SU-DHL-6 (cell line): ENCODE measurements at regions not wholly inside any gene's neighbourhood (a gene's known extent, or its start where the extent isn't known, plus 50 kb on each side); places are given as distances from the start of the nearest gene placed in this dataset.

Experiments used
- CTCF ChIP-seq: fragments of 200-600 bp; sonication (generic); IDR thresholded peaks from one replicate; pipeline ENCODE4 v1.5.1; 2017; ENCODE audit warnings: antibody characterized with exemption, mild to moderate bottlenecking, low read length, moderate library complexity; ENCODE audit not compliant: insufficient read depth, poor library complexity, severe bottlenecking
- EZH2phosphoT487 ChIP-seq: fragments of 200-600 bp; sonication (generic), shearing (Covaris generic); conservative IDR thresholded peaks from 2 replicates; pipeline ENCODE4 v1.6.1; 2018; ENCODE audit warnings: mild to moderate bottlenecking, antibody characterized with exemption, low read length, moderate library complexity, mixed read lengths

GRCh38 chr10:28801869-28802268 lies 124.5 kb downstream of the BAMBI start:
- TF ChIP-seq CTCF (no peak), EZH2phosphoT487 (no peak)
